Gastrocnemius medialis (tissue), 4 donors: ENCODE measurements at regions not wholly inside any gene's neighbourhood (a gene's known extent, or its start where the extent isn't known, plus 50 kb on each side); places are given as distances from the start of the nearest gene placed in this dataset.

ENCODE experiments used
- POLR2A ChIP-seq, 2 donors: fragments of 450-650 bp; IDR thresholded peaks; one replicate each; pipeline ENCODE4 v1.6.1; 2017; ENCODE audit warnings: antibody characterized with exemption in 2 of 2, mild to moderate bottlenecking in 2 of 2, moderate library complexity in 2 of 2
- TF ChIP-seq, protein P1 (sequence below), 5 experiments: fragments of 450-650 bp in 3 of 5; fragments of 200-600 bp in 2 of 5; sonication (generic) in 2 of 5; IDR thresholded peaks in 4 of 5; conservative IDR thresholded peaks in 1 of 5; 1 replicate in 4 of 5; 2 replicates in 1 of 5; pipeline ENCODE4 v1.5.1; 2016 to 2019; ENCODE audit warnings: antibody characterized with exemption in 5 of 5, mild to moderate bottlenecking in 3 of 5, moderate library complexity in 3 of 5

DNA sequence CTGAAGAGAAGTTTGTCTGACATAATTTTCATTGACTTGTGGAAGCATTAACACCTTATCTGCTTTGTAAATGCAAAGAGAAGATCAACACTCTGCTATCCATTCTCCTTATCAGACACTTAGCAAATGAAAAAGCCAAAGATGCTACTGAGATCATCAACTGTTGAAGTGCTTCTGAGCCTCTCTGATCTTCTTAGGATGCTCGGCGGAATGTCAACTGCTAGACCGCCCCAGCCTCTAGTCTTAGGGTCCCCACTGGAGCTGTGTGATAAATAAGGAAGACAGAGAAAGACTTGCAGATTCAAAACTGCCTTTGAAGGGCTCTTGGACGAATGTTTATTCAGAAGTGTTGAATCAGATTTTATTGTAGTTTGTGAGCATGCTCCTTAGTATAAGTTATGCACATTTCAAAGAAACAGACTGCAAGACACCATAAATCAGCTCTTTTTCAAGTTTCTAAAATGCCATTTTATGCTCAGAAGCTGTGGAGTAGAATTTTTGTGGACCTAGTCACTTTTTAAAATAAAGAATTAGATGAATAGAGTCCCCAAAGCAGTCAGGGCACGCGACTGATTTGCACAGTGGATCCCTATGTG, 197.9 kb downstream of the DIRAS2 start:
- TF ChIP-seq, protein P1, sequence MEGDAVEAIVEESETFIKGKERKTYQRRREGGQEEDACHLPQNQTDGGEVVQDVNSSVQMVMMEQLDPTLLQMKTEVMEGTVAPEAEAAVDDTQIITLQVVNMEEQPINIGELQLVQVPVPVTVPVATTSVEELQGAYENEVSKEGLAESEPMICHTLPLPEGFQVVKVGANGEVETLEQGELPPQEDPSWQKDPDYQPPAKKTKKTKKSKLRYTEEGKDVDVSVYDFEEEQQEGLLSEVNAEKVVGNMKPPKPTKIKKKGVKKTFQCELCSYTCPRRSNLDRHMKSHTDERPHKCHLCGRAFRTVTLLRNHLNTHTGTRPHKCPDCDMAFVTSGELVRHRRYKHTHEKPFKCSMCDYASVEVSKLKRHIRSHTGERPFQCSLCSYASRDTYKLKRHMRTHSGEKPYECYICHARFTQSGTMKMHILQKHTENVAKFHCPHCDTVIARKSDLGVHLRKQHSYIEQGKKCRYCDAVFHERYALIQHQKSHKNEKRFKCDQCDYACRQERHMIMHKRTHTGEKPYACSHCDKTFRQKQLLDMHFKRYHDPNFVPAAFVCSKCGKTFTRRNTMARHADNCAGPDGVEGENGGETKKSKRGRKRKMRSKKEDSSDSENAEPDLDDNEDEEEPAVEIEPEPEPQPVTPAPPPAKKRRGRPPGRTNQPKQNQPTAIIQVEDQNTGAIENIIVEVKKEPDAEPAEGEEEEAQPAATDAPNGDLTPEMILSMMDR (IDR thresholded peaks at IDR 0.05 in 4 of 5, conservative IDR thresholded peaks at IDR 0.05 in 1 of 5): no peak
- TF ChIP-seq POLR2A (IDR thresholded peaks at IDR 0.05): no peak
